ENCODE measurements at regions not wholly inside any gene's neighbourhood (a gene's known extent, or its start where the extent isn't known, plus 50 kb on each side); places are given as distances from the start of the nearest gene placed in this dataset.
"Not testable (repeated sequence)": the region's sequence is repeated elsewhere in the genome, so short reads cannot be mapped to it uniquely, and the experiment has no call there.

GRCh38 chr5:174498575-174498974, 225.8 kb upstream of the MSX2 start:
- DNase-seq, result not testable (repeated sequence)

- no peak for DNase-seq
Observed at GRCh38 chr5:174500636-174501035, 223.7 kb upstream of the MSX2 start.

GRCh38 chr5:174501461-174502069, 222.8 kb upstream of the MSX2 start:
- no peak for DNase-seq

GRCh38 chr5:174503086-174503460, 221.3 kb upstream of the MSX2 start:
- no peak for DNase-seq

GRCh38 chr5:174503461-174504265, 220.7 kb upstream of the MSX2 start:
- DNase-seq, result peak in 2 of 3 experiments; percentile 47 to 58

- peak in 1 of 3 experiments; percentile 34 for DNase-seq
Observed at GRCh38 chr5:174504266-174504726, 220.1 kb upstream of the MSX2 start.

GRCh38 chr5:174505621-174506020, 218.8 kb upstream of the MSX2 start:
- DNase-seq, result peak in 1 of 3 experiments; percentile 18

- DNase-seq, result not testable (repeated sequence)
Observed at GRCh38 chr5:174510782-174511453, 213.5 kb upstream of the MSX2 start.

GRCh38 chr5:174511714-174512253, 212.6 kb upstream of the MSX2 start:
- DNase-seq, result peak in 2 of 3 experiments; percentile 1 to 20

- DNase-seq, result no peak
Observed at GRCh38 chr5:174514325-174514724, 210.1 kb upstream of the MSX2 start.

GRCh38 chr5:174514983-174515394, 209.4 kb upstream of the MSX2 start:
- peak; percentile 29 to 94 (median 59) for DNase-seq

GRCh38 chr5:174516741-174517140, 207.6 kb upstream of the MSX2 start:
- no peak for DNase-seq

GRCh38 chr5:174518512-174518911, 205.9 kb upstream of the MSX2 start:
- DNase-seq, result no peak

- peak in 2 of 3 experiments; percentile 2 to 9 for DNase-seq
Observed at GRCh38 chr5:174520420-174521396, 203.7 kb upstream of the MSX2 start.

GRCh38 chr5:174521449-174521848, 202.9 kb upstream of the MSX2 start:
- no peak for DNase-seq

GRCh38 chr5:174522480-174523260, 201.7 kb upstream of the MSX2 start:
- no peak for DNase-seq

GRCh38 chr5:174523311-174524071, 200.9 kb upstream of the MSX2 start:
- DNase-seq, result no peak

GRCh38 chr5:174524351-174524750, 200.0 kb upstream of the MSX2 start:
- DNase-seq, result no peak

GRCh38 chr5:174526177-174526576, 198.2 kb upstream of the MSX2 start:
- DNase-seq, result no peak

GRCh38 chr5:174527916-174528540, 196.4 kb upstream of the MSX2 start:
- DNase-seq, result peak in 1 of 3 experiments; percentile 15
